Progenitor cell of endocrine pancreas (in vitro differentiated cells): ENCODE measurements at regions not wholly inside any gene's neighbourhood (a gene's known extent, or its start where the extent isn't known, plus 50 kb on each side); places are given as distances from the start of the nearest gene placed in this dataset.
"Not testable (repeated sequence)": the region's sequence is repeated elsewhere in the genome, so short reads cannot be mapped to it uniquely, and the experiment has no call there.

Source experiments
- DNase-seq: peaks from one replicate; pipeline ENCODE4 v3.0.0; 2021; ENCODE audit warnings: low spot score; ENCODE audit not compliant: unreplicated experiment
- H3K27ac Mint-ChIP-seq: 2 replicates; pipeline ENCODE4 v1.8.0; 2021; ENCODE audit warnings: mild to moderate bottlenecking, moderate library complexity, mixed read lengths
- H3K27me3 Mint-ChIP-seq: 2 replicates; pipeline ENCODE4 v1.8.0; 2021; ENCODE audit warnings: mixed read lengths
- H3K36me3 Mint-ChIP-seq: 2 replicates; pipeline ENCODE4 v1.8.0; 2022; ENCODE audit warnings: mixed read lengths; ENCODE audit not compliant: insufficient read depth
- H3K4me1 Mint-ChIP-seq: 2 replicates; pipeline ENCODE4 v1.8.0; 2021; ENCODE audit warnings: low read depth, mixed read lengths
- H3K4me3 Mint-ChIP-seq: 2 replicates; pipeline ENCODE4 v1.8.0; 2021; ENCODE audit warnings: low read depth, mild to moderate bottlenecking, moderate library complexity, mixed read lengths
- H3K9me3 Mint-ChIP-seq: 2 replicates; pipeline ENCODE4 v1.8.0; 2021; ENCODE audit warnings: low read depth, mixed read lengths
- TF ChIP-seq, protein P1 (sequence below): fragments of 200-600 bp; sonication (generic); IDR thresholded peaks from one replicate; pipeline ENCODE4 v1.5.0; 2021; ENCODE audit warnings: antibody characterized with exemption, mild to moderate bottlenecking; ENCODE audit not compliant: unreplicated experiment

- Mint-ChIP-seq H3K36me3 (no peaks in the 10 kb centered on the region), H3K9me3 (peaks cover 15% of the 10 kb centered on the region)
Measured at GRCh38 chr20:54928564-54928963, 453.2 kb downstream of the DOK5 start.

GRCh38 chr20:54922636-54923035 is 447.2 kb downstream of the DOK5 start:
- no peak overlapping the region for H3K4me3 Mint-ChIP-seq
- H3K27me3 Mint-ChIP-seq: no peaks in the 10 kb centered on the region
- no peak overlapping the region for H3K27ac Mint-ChIP-seq
- H3K36me3 Mint-ChIP-seq: no peaks in the 10 kb centered on the region
- TF ChIP-seq, protein P1, sequence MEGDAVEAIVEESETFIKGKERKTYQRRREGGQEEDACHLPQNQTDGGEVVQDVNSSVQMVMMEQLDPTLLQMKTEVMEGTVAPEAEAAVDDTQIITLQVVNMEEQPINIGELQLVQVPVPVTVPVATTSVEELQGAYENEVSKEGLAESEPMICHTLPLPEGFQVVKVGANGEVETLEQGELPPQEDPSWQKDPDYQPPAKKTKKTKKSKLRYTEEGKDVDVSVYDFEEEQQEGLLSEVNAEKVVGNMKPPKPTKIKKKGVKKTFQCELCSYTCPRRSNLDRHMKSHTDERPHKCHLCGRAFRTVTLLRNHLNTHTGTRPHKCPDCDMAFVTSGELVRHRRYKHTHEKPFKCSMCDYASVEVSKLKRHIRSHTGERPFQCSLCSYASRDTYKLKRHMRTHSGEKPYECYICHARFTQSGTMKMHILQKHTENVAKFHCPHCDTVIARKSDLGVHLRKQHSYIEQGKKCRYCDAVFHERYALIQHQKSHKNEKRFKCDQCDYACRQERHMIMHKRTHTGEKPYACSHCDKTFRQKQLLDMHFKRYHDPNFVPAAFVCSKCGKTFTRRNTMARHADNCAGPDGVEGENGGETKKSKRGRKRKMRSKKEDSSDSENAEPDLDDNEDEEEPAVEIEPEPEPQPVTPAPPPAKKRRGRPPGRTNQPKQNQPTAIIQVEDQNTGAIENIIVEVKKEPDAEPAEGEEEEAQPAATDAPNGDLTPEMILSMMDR: no peak
- H3K9me3 Mint-ChIP-seq: no peaks in the 10 kb centered on the region
- DNase-seq: no peak
- H3K4me1 Mint-ChIP-seq: no peaks in the 10 kb centered on the region

More at GRCh38 chr20:54928564-54928963, 453.2 kb downstream of the DOK5 start:
- Mint-ChIP-seq H3K27me3 (no peaks in the 10 kb centered on the region), H3K27ac (no peak overlapping the region), H3K4me3 (no peak overlapping the region), H3K4me1 (no peaks in the 10 kb centered on the region)
- DNase-seq: no peak
- TF ChIP-seq, protein P1: no peak

- Mint-ChIP-seq H3K27me3 (no peaks in the 10 kb centered on the region), H3K36me3 (no peaks in the 10 kb centered on the region), H3K27ac (no peak overlapping the region), H3K4me1 (no peaks in the 10 kb centered on the region), H3K4me3 (no peak overlapping the region), H3K9me3 (no peaks in the 10 kb centered on the region)
- TF ChIP-seq, protein P1: no peak
- no peak for DNase-seq
Measured at GRCh38 chr20:54922096-54922495, 446.7 kb downstream of the DOK5 start.

GRCh38 chr20:54920491-54920890 is 445.1 kb downstream of the DOK5 start:
- no peaks in the 10 kb centered on the region for H3K36me3 Mint-ChIP-seq
- TF ChIP-seq, protein P1: no peak
- H3K27me3 Mint-ChIP-seq: no peaks in the 10 kb centered on the region
- H3K9me3 Mint-ChIP-seq: no peaks in the 10 kb centered on the region
- H3K4me3 Mint-ChIP-seq: no peak overlapping the region
- no peak overlapping the region for H3K27ac Mint-ChIP-seq
- no peak for DNase-seq
- no peaks in the 10 kb centered on the region for H3K4me1 Mint-ChIP-seq

- DNase-seq, H3K36me3 Mint-ChIP-seq, H3K27me3 Mint-ChIP-seq, H3K9me3 Mint-ChIP-seq, H3K4me3 Mint-ChIP-seq, H3K27ac Mint-ChIP-seq, H3K4me1 Mint-ChIP-seq: not testable (repeated sequence)
Measured at GRCh38 chr20:54918993-54919392, 443.6 kb downstream of the DOK5 start.

DNA sequence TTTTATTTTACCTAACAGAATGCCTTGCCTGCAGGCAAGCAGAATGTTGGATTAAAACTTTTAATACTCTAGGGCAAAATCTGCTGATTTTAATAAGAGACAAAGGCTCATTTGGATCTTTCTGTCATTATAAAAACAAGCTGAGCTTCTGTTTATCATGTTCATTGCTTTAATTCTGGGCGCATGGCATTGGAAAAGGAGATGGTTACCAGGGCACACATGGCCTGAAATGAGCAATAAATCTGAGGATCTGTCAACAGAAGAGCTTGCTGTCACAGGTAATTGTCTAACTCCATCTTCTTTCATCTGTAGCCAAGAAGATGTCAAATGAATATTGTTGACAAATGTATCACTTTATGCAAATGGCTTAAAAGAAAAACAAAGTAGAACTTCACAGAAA is 439.6 kb downstream of the DOK5 start:
- DNase-seq: no peak
- Mint-ChIP-seq H3K27me3 (no peaks in the 10 kb centered on the region), H3K4me1 (no peaks in the 10 kb centered on the region), H3K36me3 (no peaks in the 10 kb centered on the region), H3K9me3 (no peaks in the 10 kb centered on the region), H3K4me3 (no peak overlapping the region), H3K27ac (no peak overlapping the region)
- TF ChIP-seq, protein P1: no peak
